ENCODE measurements at regions not wholly inside any gene's neighbourhood (a gene's known extent, or its start where the extent isn't known, plus 50 kb on each side); places are given as distances from the start of the nearest gene placed in this dataset.

DNA sequence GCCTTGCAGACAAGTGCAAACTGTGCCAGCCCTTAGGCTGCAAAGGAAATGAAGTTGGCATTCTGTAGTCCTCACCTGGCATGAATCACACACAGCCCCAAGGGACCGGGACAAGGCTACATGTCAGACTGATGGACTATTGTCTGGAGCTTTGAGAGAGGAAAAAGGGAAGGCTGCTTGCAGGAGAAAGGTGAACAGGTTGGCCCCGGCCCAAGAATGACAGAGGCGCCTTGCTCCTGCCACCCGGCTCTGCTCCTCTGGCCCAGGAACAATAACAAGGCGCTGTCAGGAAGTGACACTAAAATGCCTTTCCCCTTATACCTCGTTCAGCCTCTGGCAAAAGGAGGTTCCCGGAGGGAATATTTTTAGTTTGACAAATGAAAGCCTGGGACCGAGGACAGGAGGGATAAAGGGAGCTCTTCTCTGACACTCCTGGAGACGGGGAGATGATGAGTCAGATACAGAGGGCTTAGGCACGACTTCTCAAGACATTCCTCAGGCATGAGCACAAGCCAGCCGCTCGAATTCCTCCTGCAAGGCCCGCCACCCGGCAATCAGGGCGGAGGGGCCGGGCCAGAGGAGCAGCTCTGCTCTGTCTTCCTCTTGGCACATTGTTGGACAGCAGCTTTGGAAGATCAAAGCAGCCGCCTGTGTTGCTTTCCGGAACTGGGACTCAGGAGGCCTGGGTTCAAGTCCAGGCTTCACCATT is 105.8 kb downstream of the NOG start:
- H3K36me3 ChIP-seq (replicated peaks in 1 of 2; ENCODE audit: control insufficient read depth in 2 of 2, insufficient read depth in 2 of 2, low read length in 2 of 2) = no peaks in the 10 kb centered on the region
- no peak overlapping the region for H4K8ac ChIP-seq (ENCODE audit: low read depth, low read length)
- H4K91ac ChIP-seq (ENCODE audit: low read depth, low read length, poor library complexity) = no peak overlapping the region
- peaks cover 0 to 10% of the 10 kb centered on the region in 2 donors for H3K4me1 ChIP-seq (ENCODE audit: control insufficient read depth in 2 of 2, insufficient read depth in 1 of 2, low read depth in 1 of 2, low read length in 2 of 2)
- H3K18ac ChIP-seq (ENCODE audit: low read length) = peak overlapping the region; percentile 38
- no peak overlapping the region for H3K23ac ChIP-seq (ENCODE audit: low read depth, low read length, poor library complexity)
- no peak overlapping the region for H3K9ac ChIP-seq (ENCODE audit: low read depth, low read length, poor library complexity)
- peak; percentile 68 for DNase-seq (ENCODE audit: low spot score)
- no peak overlapping the region for H2AK5ac ChIP-seq (ENCODE audit: low read depth, low read length)
- H2BK120ac ChIP-seq (ENCODE audit: low read depth, low read length) = no peak overlapping the region
- H3K4me2 ChIP-seq (ENCODE audit: insufficient read depth, low read length, poor library complexity, severe bottlenecking) = no peak overlapping the region
- peaks cover 0 to 7% (median 0%) of the 10 kb centered on the region in 3 experiments for H3K27me3 ChIP-seq (ENCODE audit: control insufficient read depth in 3 of 3, insufficient read depth in 3 of 3, low read depth in 1 of 3, low read length in 3 of 3)
- H2AFZ ChIP-seq (ENCODE audit: low read length) = peak overlapping the region; percentile 69
- H3K9me3 ChIP-seq (replicated peaks in 1 of 2; ENCODE audit: control insufficient read depth in 2 of 2, insufficient read depth in 1 of 2, low read depth in 1 of 2, low read length in 2 of 2) = no peaks in the 10 kb centered on the region
- no peak overlapping the region for H2BK12ac ChIP-seq (ENCODE audit: low read length)
- no peaks in the 10 kb centered on the region for H3K79me1 ChIP-seq (ENCODE audit: low read depth, low read length)
- peak overlapping the region; percentile 32 for H3K27ac ChIP-seq (replicated peaks; ENCODE audit: low read length)
- H3K14ac ChIP-seq (ENCODE audit: low read length) = no peak overlapping the region
- H3K4me3 ChIP-seq (ENCODE audit: low read length in 2 of 2) = no peak overlapping the region
- no peak overlapping the region for H2BK5ac ChIP-seq (ENCODE audit: low read length)
- no peak overlapping the region for H2BK15ac ChIP-seq (ENCODE audit: low read length)
- no CpG with 5 or more reads among the region's 18 CpGs for WGBS, 2 donors (ENCODE audit: extremely low coverage in 2 of 2, insufficient read length in 2 of 2, insufficient replicate concordance in 1 of 2)
- H3K4ac ChIP-seq (ENCODE audit: low read length) = no peak overlapping the region

DNA sequence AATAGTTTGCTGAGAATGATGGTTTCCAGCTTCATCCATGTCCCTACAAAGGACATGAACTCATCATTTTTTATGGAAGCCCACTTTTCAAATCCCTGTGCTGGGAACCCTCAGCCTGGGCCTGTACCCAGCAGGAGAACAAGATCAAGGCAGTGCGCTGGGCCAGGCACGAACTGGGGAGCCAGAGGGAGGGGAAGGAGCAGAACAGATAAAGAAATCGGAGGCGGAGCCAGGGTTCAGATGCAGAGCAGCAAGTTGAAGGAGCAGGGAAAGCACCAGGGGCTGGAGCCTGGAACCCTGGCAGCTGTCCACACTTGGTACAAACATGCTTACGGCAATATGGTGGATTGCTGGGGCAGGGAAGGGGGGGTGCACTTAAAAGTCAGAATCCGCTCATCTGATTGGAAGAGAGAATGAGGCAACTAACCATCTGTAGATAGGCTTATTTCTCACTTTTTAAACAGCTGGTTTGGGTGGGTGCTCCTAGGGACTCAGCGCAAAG is 107.5 kb downstream of the NOG start:
- no CpG with 5 or more reads among the region's 7 CpGs for WGBS, 2 donors (ENCODE audit: extremely low coverage in 2 of 2, insufficient read length in 2 of 2, insufficient replicate concordance in 1 of 2)
- H3K36me3 ChIP-seq (replicated peaks in 1 of 2; ENCODE audit: control insufficient read depth in 2 of 2, insufficient read depth in 2 of 2, low read length in 2 of 2) = no peaks in the 10 kb centered on the region
- H3K4me2 ChIP-seq (ENCODE audit: insufficient read depth, low read length, poor library complexity, severe bottlenecking) = no peak overlapping the region
- H3K4ac ChIP-seq (ENCODE audit: low read length) = no peak overlapping the region
- H2AFZ ChIP-seq (ENCODE audit: low read length) = no peak overlapping the region
- no peak overlapping the region for H2BK120ac ChIP-seq (ENCODE audit: low read depth, low read length)
- peaks cover 0 to 7% (median 0%) of the 10 kb centered on the region in 3 experiments for H3K27me3 ChIP-seq (ENCODE audit: control insufficient read depth in 3 of 3, insufficient read depth in 3 of 3, low read depth in 1 of 3, low read length in 3 of 3)
- H2AK5ac ChIP-seq (ENCODE audit: low read depth, low read length) = no peak overlapping the region
- H3K27ac ChIP-seq (replicated peaks; ENCODE audit: low read length) = no peak overlapping the region
- H2BK5ac ChIP-seq (ENCODE audit: low read length) = no peak overlapping the region
- H3K9me3 ChIP-seq (replicated peaks in 1 of 2; ENCODE audit: control insufficient read depth in 2 of 2, insufficient read depth in 1 of 2, low read depth in 1 of 2, low read length in 2 of 2) = no peaks in the 10 kb centered on the region
- H4K8ac ChIP-seq (ENCODE audit: low read depth, low read length) = no peak overlapping the region
- H4K91ac ChIP-seq (ENCODE audit: low read depth, low read length, poor library complexity) = no peak overlapping the region
- no peak overlapping the region for H3K23ac ChIP-seq (ENCODE audit: low read depth, low read length, poor library complexity)
- no peaks in the 10 kb centered on the region for H3K79me1 ChIP-seq (ENCODE audit: low read depth, low read length)
- no peak for DNase-seq (ENCODE audit: low spot score)
- H2BK12ac ChIP-seq (ENCODE audit: low read length) = no peak overlapping the region
- peaks cover 0 to 10% of the 10 kb centered on the region in 2 donors for H3K4me1 ChIP-seq (ENCODE audit: control insufficient read depth in 2 of 2, insufficient read depth in 1 of 2, low read depth in 1 of 2, low read length in 2 of 2)
- no peak overlapping the region for H3K9ac ChIP-seq (ENCODE audit: low read depth, low read length, poor library complexity)
- no peak overlapping the region for H3K14ac ChIP-seq (ENCODE audit: low read length)
- H3K18ac ChIP-seq (ENCODE audit: low read length) = peak overlapping the region; percentile 59
- no peak overlapping the region for H3K4me3 ChIP-seq (ENCODE audit: low read length in 2 of 2)
- no peak overlapping the region for H2BK15ac ChIP-seq (ENCODE audit: low read length)

DNA sequence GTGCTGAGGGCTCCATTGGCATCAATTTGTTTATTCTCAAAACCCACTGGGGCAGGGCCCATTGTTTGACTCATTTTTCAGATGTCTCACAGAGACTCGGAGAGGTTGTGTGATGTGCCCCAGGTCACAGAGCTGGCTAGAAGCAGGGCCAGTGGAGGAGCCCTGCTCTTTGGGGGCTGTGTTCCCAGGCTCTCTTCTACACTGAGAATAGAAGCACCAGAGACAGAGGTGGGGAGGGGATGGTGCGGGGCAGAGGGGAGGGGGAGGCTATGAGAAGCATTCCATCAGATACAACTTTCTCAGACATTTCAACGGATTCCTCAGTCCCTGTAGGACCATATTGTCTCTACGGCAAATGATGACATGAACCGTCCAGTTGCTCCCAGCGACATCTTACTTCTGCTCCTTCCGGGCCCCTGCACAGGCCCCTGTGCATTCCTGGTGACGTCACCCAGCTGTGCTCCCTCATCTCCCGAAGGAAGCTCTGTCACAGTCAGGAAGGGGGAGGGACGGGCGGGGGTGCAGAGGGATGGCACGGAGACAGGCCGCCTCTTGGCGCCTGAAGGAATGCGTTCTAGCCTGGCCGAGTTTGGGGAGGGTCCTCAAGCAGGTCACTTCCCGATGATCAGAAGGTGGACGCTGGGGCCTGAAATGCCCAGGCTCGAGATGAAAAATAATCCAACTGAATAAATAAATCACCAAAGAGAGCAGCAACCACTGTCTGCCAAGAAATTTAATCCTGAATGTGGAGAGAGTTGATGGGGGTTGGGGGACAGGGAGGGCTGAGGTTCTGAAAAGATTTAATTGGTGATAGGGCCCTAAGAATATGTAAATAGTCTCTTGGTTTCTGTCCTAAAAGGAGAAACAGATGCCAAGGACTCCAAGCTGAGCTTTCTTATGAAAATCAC is 114.1 kb downstream of the NOG start:
- no peaks in the 10 kb centered on the region for H3K36me3 ChIP-seq (replicated peaks in 1 of 2; ENCODE audit: control insufficient read depth in 2 of 2, insufficient read depth in 2 of 2, low read length in 2 of 2)
- H2BK120ac ChIP-seq (ENCODE audit: low read depth, low read length) = no peak overlapping the region
- no peak overlapping the region for H2AFZ ChIP-seq (ENCODE audit: low read length)
- no peak overlapping the region for H3K4ac ChIP-seq (ENCODE audit: low read length)
- no peak overlapping the region for H4K8ac ChIP-seq (ENCODE audit: low read depth, low read length)
- no peak overlapping the region for H3K14ac ChIP-seq (ENCODE audit: low read length)
- peak; percentile 15 for DNase-seq (ENCODE audit: low spot score)
- no peak overlapping the region for H3K27ac ChIP-seq (replicated peaks; ENCODE audit: low read length)
- H3K4me3 ChIP-seq (ENCODE audit: low read length in 2 of 2) = no peak overlapping the region
- H3K4me1 ChIP-seq (ENCODE audit: control insufficient read depth in 2 of 2, insufficient read depth in 1 of 2, low read depth in 1 of 2, low read length in 2 of 2) = peaks cover 2 to 11% of the 10 kb centered on the region in 2 donors
- H3K18ac ChIP-seq (ENCODE audit: low read length) = no peak overlapping the region
- H2BK5ac ChIP-seq (ENCODE audit: low read length) = no peak overlapping the region
- H2BK12ac ChIP-seq (ENCODE audit: low read length) = no peak overlapping the region
- no peaks in the 10 kb centered on the region for H3K79me1 ChIP-seq (ENCODE audit: low read depth, low read length)
- H4K91ac ChIP-seq (ENCODE audit: low read depth, low read length, poor library complexity) = no peak overlapping the region
- no peak overlapping the region for H2AK5ac ChIP-seq (ENCODE audit: low read depth, low read length)
- H3K23ac ChIP-seq (ENCODE audit: low read depth, low read length, poor library complexity) = no peak overlapping the region
- H3K4me2 ChIP-seq (ENCODE audit: insufficient read depth, low read length, poor library complexity, severe bottlenecking) = no peak overlapping the region
- peaks cover 0 to 4% (median 0%) of the 10 kb centered on the region in 3 experiments for H3K27me3 ChIP-seq (ENCODE audit: control insufficient read depth in 3 of 3, insufficient read depth in 3 of 3, low read depth in 1 of 3, low read length in 3 of 3)
- no CpG with 5 or more reads among the region's 19 CpGs for WGBS, 2 donors (ENCODE audit: extremely low coverage in 2 of 2, insufficient read length in 2 of 2, insufficient replicate concordance in 1 of 2)
- H3K9me3 ChIP-seq (replicated peaks in 1 of 2; ENCODE audit: control insufficient read depth in 2 of 2, insufficient read depth in 1 of 2, low read depth in 1 of 2, low read length in 2 of 2) = no peaks in the 10 kb centered on the region
- no peak overlapping the region for H2BK15ac ChIP-seq (ENCODE audit: low read length)
- H3K9ac ChIP-seq (ENCODE audit: low read depth, low read length, poor library complexity) = no peak overlapping the region

DNA sequence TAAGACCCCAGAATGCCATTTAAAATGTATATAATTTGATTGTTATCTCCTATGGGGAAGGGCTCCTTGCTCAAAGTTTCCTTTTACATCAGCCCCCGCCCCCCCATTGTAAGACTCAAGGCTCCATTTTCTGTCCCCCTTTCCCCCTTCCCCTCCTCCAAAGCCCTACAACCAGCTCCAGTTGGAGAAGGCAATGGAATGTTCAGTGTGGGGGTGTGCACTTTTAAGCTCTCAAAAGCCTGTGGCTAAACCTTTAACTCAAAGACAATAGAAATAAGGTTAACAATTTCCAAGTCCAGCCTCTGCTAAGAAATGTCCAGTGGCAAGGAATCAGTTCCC is 114.7 kb downstream of the NOG start:
- Histone ChIP-seq H4K91ac (ENCODE audit: low read depth, low read length, poor library complexity) (no peak overlapping the region), H4K8ac (ENCODE audit: low read depth, low read length) (no peak overlapping the region), H3K27ac (replicated peaks; ENCODE audit: low read length) (no peak overlapping the region), H3K14ac (ENCODE audit: low read length) (no peak overlapping the region), H3K18ac (ENCODE audit: low read length) (no peak overlapping the region), H2AFZ (ENCODE audit: low read length) (no peak overlapping the region), H2AK5ac (ENCODE audit: low read depth, low read length) (no peak overlapping the region), H2BK12ac (ENCODE audit: low read length) (no peak overlapping the region), H3K27me3 (ENCODE audit: control insufficient read depth in 3 of 3, insufficient read depth in 3 of 3, low read depth in 1 of 3, low read length in 3 of 3) (peaks cover 0 to 4% (median 0%) of the 10 kb centered on the region in 3 experiments), H3K79me1 (ENCODE audit: low read depth, low read length) (no peaks in the 10 kb centered on the region), H2BK15ac (ENCODE audit: low read length) (no peak overlapping the region), H3K4ac (ENCODE audit: low read length) (no peak overlapping the region), H3K4me1 (ENCODE audit: control insufficient read depth in 2 of 2, insufficient read depth in 1 of 2, low read depth in 1 of 2, low read length in 2 of 2) (peaks cover 2 to 11% of the 10 kb centered on the region in 2 donors), H3K9me3 (replicated peaks in 1 of 2; ENCODE audit: control insufficient read depth in 2 of 2, insufficient read depth in 1 of 2, low read depth in 1 of 2, low read length in 2 of 2) (no peaks in the 10 kb centered on the region), H2BK120ac (ENCODE audit: low read depth, low read length) (no peak overlapping the region), H3K4me2 (ENCODE audit: insufficient read depth, low read length, poor library complexity, severe bottlenecking) (no peak overlapping the region), H2BK5ac (ENCODE audit: low read length) (no peak overlapping the region), H3K9ac (ENCODE audit: low read depth, low read length, poor library complexity) (no peak overlapping the region), H3K36me3 (replicated peaks in 1 of 2; ENCODE audit: control insufficient read depth in 2 of 2, insufficient read depth in 2 of 2, low read length in 2 of 2) (no peaks in the 10 kb centered on the region), H3K23ac (ENCODE audit: low read depth, low read length, poor library complexity) (no peak overlapping the region), H3K4me3 (ENCODE audit: low read length in 2 of 2) (no peak overlapping the region)
- DNase-seq (ENCODE audit: low spot score) = no peak
- WGBS, 2 donors (ENCODE audit: extremely low coverage in 2 of 2, insufficient read length in 2 of 2, insufficient replicate concordance in 1 of 2) = no CpG with 5 or more reads among the region's 1 CpG

Data from neuronal stem cell (in vitro differentiated cells).